Mesendoderm (in vitro differentiated cells): ENCODE measurements at regions not wholly inside any gene's neighbourhood (a gene's known extent, or its start where the extent isn't known, plus 50 kb on each side); places are given as distances from the start of the nearest gene placed in this dataset.

ENCODE experiments used
- DNase-seq: peaks from one replicate; pipeline ENCODE4 v3.0.0; 2013
- H2AK5ac ChIP-seq: 2 replicates; pipeline ENCODE4 v1.6.1; 2013; ENCODE audit warnings: low read length, inconsistent platforms
- H2BK120ac ChIP-seq: 2 replicates; pipeline ENCODE4 v1.6.1; 2013; ENCODE audit warnings: low read depth, mild to moderate bottlenecking, low read length, moderate library complexity, mixed read lengths
- H2BK15ac ChIP-seq: replicated peaks from 2 replicates; pipeline ENCODE4 v1.6.1; 2013; ENCODE audit warnings: low read depth, mild to moderate bottlenecking, moderate library complexity
- H2BK5ac ChIP-seq: 2 replicates; pipeline ENCODE4 v1.6.1; 2013; ENCODE audit warnings: low read length, inconsistent platforms
- H3K18ac ChIP-seq: 2 replicates; pipeline ENCODE4 v1.6.1; 2013; ENCODE audit warnings: mild to moderate bottlenecking, low read length, mixed read lengths
- H3K23ac ChIP-seq: one replicate; pipeline ENCODE4 v1.6.1; 2013; ENCODE audit warnings: low read length
- H3K27ac ChIP-seq: 2 replicates; pipeline ENCODE4 v1.5.1; 2013; ENCODE audit warnings: low read depth, mild to moderate bottlenecking, inconsistent platforms, low read length, moderate library complexity
- H3K27me3 ChIP-seq: 2 replicates; pipeline ENCODE4 v1.6.1; 2013; ENCODE audit warnings: low read length, control low read depth, mild to moderate bottlenecking, inconsistent platforms; ENCODE audit not compliant: insufficient read depth, poor library complexity
- H3K36me3 ChIP-seq: 2 replicates; pipeline ENCODE4 v1.6.1; 2013; ENCODE audit warnings: low read length, inconsistent platforms; ENCODE audit not compliant: control insufficient read depth, insufficient read depth
- H3K4ac ChIP-seq: one replicate; pipeline ENCODE4 v1.6.1; 2013; ENCODE audit warnings: low read depth, mild to moderate bottlenecking, low read length, moderate library complexity
- H3K4me1 ChIP-seq: 2 replicates; pipeline ENCODE4 v1.6.1; 2013; ENCODE audit warnings: low read depth, low read length, inconsistent platforms; ENCODE audit not compliant: control insufficient read depth
- H3K4me2 ChIP-seq: 2 replicates; pipeline ENCODE4 v1.6.1; 2013; ENCODE audit warnings: low read length
- H3K4me3 ChIP-seq: 2 replicates; pipeline ENCODE4 v1.5.1; 2013; ENCODE audit warnings: mild to moderate bottlenecking, low read length
- H3K56ac ChIP-seq: one replicate; pipeline ENCODE4 v1.6.1; 2013; ENCODE audit warnings: low read length
- H3K79me1 ChIP-seq: 2 replicates; pipeline ENCODE4 v1.6.1; 2013; ENCODE audit warnings: low read length, inconsistent platforms
- H3K79me2 ChIP-seq: 2 replicates; pipeline ENCODE4 v1.6.1; 2013; ENCODE audit warnings: mild to moderate bottlenecking, low read length; ENCODE audit not compliant: control insufficient read depth, insufficient read depth
- H3K9ac ChIP-seq: 2 replicates; pipeline ENCODE4 v1.6.1; 2013; ENCODE audit warnings: low read length, inconsistent platforms
- H4K5ac ChIP-seq: one replicate; pipeline ENCODE4 v1.6.1; 2013; ENCODE audit warnings: low read length
- H4K8ac ChIP-seq: one replicate; pipeline ENCODE4 v1.6.1; 2013; ENCODE audit warnings: low read depth, mild to moderate bottlenecking, control low read depth, low read length, moderate library complexity
- WGBS: extraction: QIAGEN DNeasy Blood & Tissue Kit; methylation state at CpG from one replicate; pipeline ENCODE4 v1.1.7; 2013; ENCODE audit warnings: low lambda C conversion rate, missing lambda C conversion rate; ENCODE audit not compliant: insufficient coverage; ENCODE audit errors: extremely low coverage; 5-methylcytosine and 5-hydroxymethylcytosine counted together

DNA sequence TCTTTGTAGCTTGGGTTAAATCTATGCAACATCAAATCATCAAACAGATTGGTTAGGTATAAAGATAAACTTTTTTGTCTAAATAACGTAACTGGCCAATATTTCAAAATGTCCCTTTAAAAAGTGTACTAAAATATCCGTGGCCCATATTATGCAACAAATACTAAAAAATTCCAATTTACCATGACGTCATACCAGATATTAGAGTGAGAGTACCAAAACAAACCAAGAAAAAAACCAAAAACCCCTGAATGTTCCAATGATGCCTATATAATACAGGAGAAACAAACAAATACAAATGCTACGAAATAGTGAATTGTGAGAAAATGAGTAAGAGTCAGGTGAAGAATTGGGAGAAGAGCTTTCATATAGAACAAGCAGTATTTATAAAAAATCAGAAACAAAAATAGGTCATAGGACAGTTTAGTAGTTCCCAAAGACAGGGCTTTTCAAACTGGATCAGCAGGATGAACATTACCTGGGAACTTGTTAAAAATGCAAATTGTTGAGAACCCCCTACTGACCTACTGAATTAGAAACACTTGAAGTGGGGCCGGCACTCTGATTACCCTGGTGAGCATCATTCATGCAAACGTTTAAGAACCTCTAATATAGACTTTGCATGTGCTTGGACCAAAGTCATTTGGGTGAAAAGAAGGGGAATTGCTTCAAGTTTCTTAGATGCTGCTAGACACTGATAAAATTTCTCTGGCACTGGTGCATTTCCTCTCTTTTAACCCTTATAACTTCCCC, 753.7 kb downstream of the DSC3 start:
- Histone ChIP-seq H3K79me2 (no peaks in the 10 kb centered on the region), H3K9ac (no peak overlapping the region), H4K5ac (no peak overlapping the region), H3K36me3 (no peaks in the 10 kb centered on the region), H2BK5ac (no peak overlapping the region), H3K56ac (no peak overlapping the region), H4K8ac (no peak overlapping the region), H3K18ac (no peak overlapping the region), H2BK120ac (no peak overlapping the region), H3K4ac (no peak overlapping the region), H3K27me3 (no peaks in the 10 kb centered on the region), H3K4me2 (no peak overlapping the region), H2AK5ac (no peak overlapping the region), H3K79me1 (no peaks in the 10 kb centered on the region), H3K23ac (no peak overlapping the region), H2BK15ac (no peak overlapping the region), H3K4me3 (no peak overlapping the region), H3K27ac (no peak overlapping the region), H3K4me1 (no peaks in the 10 kb centered on the region)
- WGBS: no CpG with 5 or more reads among the region's 6 CpGs
- DNase-seq: peak; percentile 16

DNA sequence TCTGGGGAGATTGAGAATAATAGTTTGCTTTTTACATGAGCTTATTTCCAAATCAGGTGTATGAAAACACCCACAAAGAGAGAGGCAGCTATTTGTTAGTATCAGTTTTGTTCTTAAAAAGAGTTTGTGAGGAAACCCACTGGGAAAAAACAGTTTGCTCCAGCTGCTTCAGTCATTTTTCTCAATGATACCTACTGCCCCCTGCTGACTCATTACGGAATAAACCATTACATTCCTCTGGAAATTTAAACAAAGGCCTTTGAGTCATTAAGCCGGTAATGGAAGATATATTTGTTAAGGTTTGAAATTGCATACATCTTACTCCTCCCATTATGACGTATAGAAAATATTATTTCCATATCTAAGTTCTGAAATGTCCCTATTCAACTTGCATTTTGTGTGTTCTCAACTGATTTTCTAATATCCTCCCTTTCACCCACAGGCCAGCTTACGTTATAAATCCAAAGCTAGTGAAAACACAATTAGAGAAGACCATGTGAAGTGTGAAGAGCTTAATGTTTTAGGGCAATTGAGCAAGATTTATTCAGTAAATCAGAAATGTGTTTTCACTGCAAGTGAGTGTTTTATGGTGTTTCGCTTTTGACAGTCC, 761.6 kb downstream of the DSC3 start:
- Histone ChIP-seq H4K5ac (no peak overlapping the region), H3K36me3 (no peaks in the 10 kb centered on the region), H3K79me2 (no peaks in the 10 kb centered on the region), H3K27me3 (no peaks in the 10 kb centered on the region), H3K79me1 (no peaks in the 10 kb centered on the region), H3K4me1 (no peaks in the 10 kb centered on the region), H3K4me2 (no peak overlapping the region), H3K4ac (no peak overlapping the region), H2AK5ac (no peak overlapping the region), H2BK120ac (no peak overlapping the region), H3K27ac (no peak overlapping the region), H3K56ac (no peak overlapping the region), H3K9ac (no peak overlapping the region), H3K18ac (no peak overlapping the region), H4K8ac (peak overlapping the region; percentile 28), H2BK15ac (no peak overlapping the region), H2BK5ac (no peak overlapping the region), H3K23ac (no peak overlapping the region), H3K4me3 (no peak overlapping the region)
- no CpG with 5 or more reads among the region's 5 CpGs for WGBS
- peak; percentile 76 for DNase-seq

DNA sequence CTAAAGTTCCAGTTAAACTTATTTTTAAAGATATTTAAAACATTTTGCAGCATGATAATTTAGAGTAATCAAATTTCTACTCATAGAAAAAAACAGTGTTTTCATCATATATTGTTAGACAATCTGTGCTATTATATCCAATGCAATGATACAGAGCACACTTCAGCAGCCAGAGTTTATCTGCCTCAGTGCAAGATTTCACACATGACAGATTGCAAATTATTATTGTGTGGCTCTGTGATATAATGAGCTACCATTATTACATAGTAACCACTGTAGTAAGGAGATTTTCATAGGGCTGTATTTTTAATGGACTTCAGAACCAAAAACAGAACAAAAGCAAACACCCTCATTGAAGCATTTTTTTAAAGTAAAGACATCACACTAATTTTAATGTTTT, 762.4 kb downstream of the DSC3 start:
- Histone ChIP-seq H2AK5ac (no peak overlapping the region), H3K9ac (no peak overlapping the region), H3K36me3 (no peaks in the 10 kb centered on the region), H2BK15ac (no peak overlapping the region), H3K27me3 (no peaks in the 10 kb centered on the region), H4K8ac (no peak overlapping the region), H3K4me2 (no peak overlapping the region), H3K56ac (no peak overlapping the region), H2BK120ac (no peak overlapping the region), H3K4ac (no peak overlapping the region), H3K79me1 (no peaks in the 10 kb centered on the region), H2BK5ac (no peak overlapping the region), H4K5ac (no peak overlapping the region), H3K18ac (no peak overlapping the region), H3K27ac (no peak overlapping the region), H3K23ac (no peak overlapping the region), H3K4me3 (no peak overlapping the region), H3K79me2 (no peaks in the 10 kb centered on the region), H3K4me1 (no peaks in the 10 kb centered on the region)
- no peak for DNase-seq

DNA sequence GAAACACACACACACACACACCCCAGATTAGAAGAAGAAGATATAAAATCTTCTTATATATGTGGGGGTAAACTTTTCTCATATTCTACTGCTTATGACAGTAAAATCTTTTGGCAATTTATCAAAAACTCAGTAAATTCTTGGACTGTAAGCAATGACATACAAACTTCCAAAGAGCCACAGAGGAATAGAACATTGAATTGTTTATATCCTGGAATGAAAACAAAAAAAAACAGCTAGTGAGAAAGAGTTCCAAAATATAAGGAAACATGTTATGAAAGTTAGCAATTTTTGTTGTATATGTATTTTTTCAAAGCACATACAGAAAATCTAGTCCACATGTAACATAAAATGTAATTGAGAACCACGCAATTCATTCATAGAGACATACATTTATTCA, 764.9 kb downstream of the DSC3 start:
- H2BK15ac ChIP-seq: no peak overlapping the region
- no CpG with 5 or more reads among the region's 1 CpG for WGBS

GRCh38 chr18:30271716-30272115, 770.8 kb downstream of the DSC3 start:
- H3K9ac ChIP-seq: no peak overlapping the region
- no peak overlapping the region for H3K4me2 ChIP-seq
- H3K27ac ChIP-seq: no peak overlapping the region
- H3K79me1 ChIP-seq: no peaks in the 10 kb centered on the region
- no peak overlapping the region for H2BK5ac ChIP-seq
- no CpG with 5 or more reads among the region's 3 CpGs for WGBS
- H3K18ac ChIP-seq: no peak overlapping the region
- no peak overlapping the region for H3K23ac ChIP-seq
- H3K27me3 ChIP-seq: no peaks in the 10 kb centered on the region
- H2BK120ac ChIP-seq: no peak overlapping the region
- H2AK5ac ChIP-seq: no peak overlapping the region
- H3K79me2 ChIP-seq: no peaks in the 10 kb centered on the region
- H3K4ac ChIP-seq: no peak overlapping the region
- DNase-seq: peak; percentile 92
- H4K8ac ChIP-seq: no peak overlapping the region
- H3K36me3 ChIP-seq: no peaks in the 10 kb centered on the region
- H3K56ac ChIP-seq: no peak overlapping the region
- H4K5ac ChIP-seq: no peak overlapping the region
- no peaks in the 10 kb centered on the region for H3K4me1 ChIP-seq
- H2BK15ac ChIP-seq: no peak overlapping the region
- H3K4me3 ChIP-seq: no peak overlapping the region

More for the DNA sequence above, 764.9 kb downstream of the DSC3 start:
- Histone ChIP-seq H3K36me3 (no peaks in the 10 kb centered on the region), H3K4me3 (no peak overlapping the region), H4K8ac (no peak overlapping the region), H3K27me3 (no peaks in the 10 kb centered on the region), H3K79me1 (no peaks in the 10 kb centered on the region), H3K79me2 (no peaks in the 10 kb centered on the region), H3K27ac (no peak overlapping the region), H3K56ac (no peak overlapping the region), H2BK5ac (no peak overlapping the region), H2BK120ac (no peak overlapping the region), H3K23ac (no peak overlapping the region), H3K4me1 (no peaks in the 10 kb centered on the region), H3K9ac (no peak overlapping the region), H2AK5ac (no peak overlapping the region), H3K18ac (no peak overlapping the region), H3K4me2 (no peak overlapping the region), H4K5ac (no peak overlapping the region), H3K4ac (no peak overlapping the region)
- DNase-seq: no peak

- Histone ChIP-seq H4K8ac (no peak overlapping the region), H3K79me2 (no peaks in the 10 kb centered on the region), H3K4me2 (no peak overlapping the region), H3K18ac (no peak overlapping the region), H4K5ac (no peak overlapping the region), H3K27me3 (no peaks in the 10 kb centered on the region), H2BK120ac (no peak overlapping the region), H3K23ac (no peak overlapping the region), H3K27ac (no peak overlapping the region), H3K4ac (no peak overlapping the region), H3K4me3 (no peak overlapping the region), H2BK15ac (no peak overlapping the region), H3K9ac (no peak overlapping the region), H3K79me1 (no peaks in the 10 kb centered on the region), H3K4me1 (no peaks in the 10 kb centered on the region), H3K36me3 (no peaks in the 10 kb centered on the region), H3K56ac (no peak overlapping the region), H2AK5ac (no peak overlapping the region), H2BK5ac (no peak overlapping the region)
- WGBS: no CpG with 5 or more reads among the region's 3 CpGs
- no peak for DNase-seq
Observed at GRCh38 chr18:30265190-30265589, 777.4 kb downstream of the DSC3 start.
